AG09319 (cell line): ENCODE measurements at regions not wholly inside any gene's neighbourhood (a gene's known extent, or its start where the extent isn't known, plus 50 kb on each side); places are given as distances from the start of the nearest gene placed in this dataset.

Source experiments
- DNase-seq: peaks from one replicate; pipeline ENCODE4 v3.0.0-alpha.2; 2010; ENCODE audit warnings: low read depth; ENCODE audit errors: extremely low read depth
- CTCF ChIP-seq: IDR thresholded peaks from 2 replicates; pipeline ENCODE4 v1.5.1; 2011; ENCODE audit warnings: low read depth, mild to moderate bottlenecking, inconsistent platforms, low read length, moderate library complexity

GRCh38 chr16:31704138-31704537, 169.5 kb upstream of the ZNF267 start:
- DNase-seq = no peak
- no peak for TF ChIP-seq CTCF

DNA sequence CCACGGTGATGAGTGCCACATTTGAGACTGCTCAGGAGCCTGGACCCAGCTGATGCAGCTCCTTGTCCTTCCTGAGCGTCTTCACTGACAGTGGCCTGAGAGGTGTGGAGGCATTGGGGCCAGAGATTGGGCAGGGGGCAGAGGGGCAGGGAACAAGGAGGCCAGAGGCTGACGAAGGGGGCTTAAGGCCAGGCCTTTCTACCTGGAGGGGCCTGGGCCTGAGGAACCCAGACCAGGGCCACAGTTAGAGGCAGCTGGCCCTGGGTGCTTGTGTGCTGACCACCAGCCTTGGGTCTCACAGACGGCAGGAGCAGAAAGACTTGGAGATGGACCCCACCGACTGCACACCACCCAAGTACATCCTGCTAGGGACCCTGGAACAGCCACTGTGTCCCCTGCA, 168.2 kb upstream of the ZNF267 start:
- no peak for TF ChIP-seq CTCF
- no peak for DNase-seq

GRCh38 chr16:31706318-31706717, 167.3 kb upstream of the ZNF267 start:
- DNase-seq = no peak
- TF ChIP-seq CTCF = no peak

DNA sequence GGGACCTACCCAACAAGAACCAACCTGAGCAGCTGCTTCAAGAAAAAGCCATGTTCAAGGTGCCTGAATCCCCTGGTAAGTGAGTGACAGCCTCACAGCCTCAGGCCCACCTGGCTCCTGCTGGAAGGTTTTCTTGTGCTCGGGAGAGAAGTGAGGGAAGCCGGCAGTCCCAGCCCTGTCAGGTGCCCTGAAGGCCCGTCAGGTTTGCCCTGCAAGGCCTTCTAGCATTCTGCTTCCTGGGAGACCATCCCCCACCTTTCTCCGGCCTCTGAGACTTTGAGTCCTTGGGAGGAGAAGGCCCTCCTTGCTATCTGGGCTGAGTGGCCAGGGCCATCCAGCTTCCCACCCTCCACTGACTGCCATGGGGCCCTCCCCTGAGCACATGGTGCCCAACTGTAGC, 166.7 kb upstream of the ZNF267 start:
- no peak for TF ChIP-seq CTCF
- no peak for DNase-seq

DNA sequence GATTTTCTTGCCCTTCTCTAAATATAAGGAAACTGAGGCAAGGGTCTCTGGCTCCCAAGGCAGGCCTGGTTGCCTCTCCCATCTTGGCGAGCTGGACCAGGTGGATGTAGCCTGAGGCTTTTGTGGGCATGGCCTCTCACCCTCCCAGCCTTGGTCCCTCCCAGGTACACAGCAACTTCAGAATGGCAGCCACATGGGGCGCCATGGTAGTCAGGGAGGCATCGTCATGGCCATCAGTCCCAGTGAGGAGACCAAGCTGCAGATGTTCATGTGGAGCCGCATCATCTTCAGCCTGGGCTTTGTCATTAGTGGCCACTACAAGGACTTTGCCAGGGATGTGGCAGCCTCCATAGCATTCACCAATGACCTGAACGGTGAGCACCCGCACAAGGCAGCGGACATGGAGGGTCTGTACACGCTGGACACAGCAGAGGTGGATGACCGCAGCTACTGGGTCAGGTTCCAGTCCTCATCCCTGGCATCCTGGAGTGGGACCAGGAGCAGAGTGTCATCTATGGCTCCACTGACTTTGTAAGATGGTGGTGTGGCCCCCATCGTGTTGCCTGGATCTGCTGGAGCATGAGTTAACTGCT, 165.8 kb upstream of the ZNF267 start:
- no peak for TF ChIP-seq CTCF
- no peak for DNase-seq

- TF ChIP-seq CTCF = no peak
- no peak for DNase-seq
These were observed 165.3 kb upstream of the ZNF267 start for GRCh38 chr16:31708348-31708747.

DNA sequence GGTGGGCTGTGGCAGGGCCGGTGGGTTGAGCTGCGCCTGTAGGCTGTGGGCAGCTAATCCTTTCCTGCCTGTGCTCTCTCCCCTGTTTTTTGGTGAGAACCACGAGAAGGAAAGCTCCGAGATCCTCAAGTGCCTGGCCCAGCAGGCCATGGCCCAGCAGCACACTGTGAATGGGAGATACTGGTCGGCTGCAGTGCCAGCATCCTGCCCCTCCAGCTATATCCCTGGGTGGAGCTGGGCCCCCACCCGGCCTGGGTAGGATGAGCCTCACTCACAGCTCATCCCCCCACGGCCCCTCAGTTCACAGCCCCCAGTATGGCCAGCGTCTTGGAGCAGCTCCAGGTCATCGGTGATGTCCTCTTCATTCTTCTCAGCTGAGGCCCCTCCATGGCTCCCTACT, 164.4 kb upstream of the ZNF267 start:
- DNase-seq = no peak
- no peak for TF ChIP-seq CTCF
